HEK293 (cell line): ENCODE measurements at regions not wholly inside any gene's neighbourhood (a gene's known extent, or its start where the extent isn't known, plus 50 kb on each side); places are given as distances from the start of the nearest gene placed in this dataset.

Experiments
- CTCF ChIA-PET: fragments of 350-600 bp; formaldehyde crosslinking; extraction: SDS; loops from one replicate; lab custom pipeline; 2021; ENCODE audit warnings: antibody characterized with exemption; lab: Yijun Ruan, JAX
- POLR2A ChIA-PET: fragments of 300-600 bp; formaldehyde crosslinking; extraction: SDS; loops from one replicate; lab custom pipeline; 2020; ENCODE audit warnings: antibody characterized with exemption, inconsistent platforms; lab: Yijun Ruan, JAX
- H3K27ac ChIP-seq: fragments of 200-500 bp; sonication (Bioruptor generic); 2 replicates; pipeline ENCODE4 v1.5.1; 2014; ENCODE audit warnings: low read depth, low read length, control low read depth, inconsistent platforms; ENCODE audit errors: extremely low read depth
- H3K36me3 ChIP-seq, 2 experiments: fragments of 200-500 bp in 1 of 2; sonication (Bioruptor generic) in 1 of 2; 1 replicate in 1 of 2; 2 replicates in 1 of 2; pipeline ENCODE4 v1.5.1; 2014 to 2017; ENCODE audit warnings: inconsistent platforms in 2 of 2, low read length in 2 of 2; ENCODE audit not compliant: control insufficient read depth in 2 of 2, insufficient read depth in 1 of 2
- H3K4me1 ChIP-seq: fragments of 200-500 bp; sonication (Bioruptor generic); 2 replicates; pipeline ENCODE4 v1.5.1; 2014; ENCODE audit warnings: mild to moderate bottlenecking, low read length, inconsistent platforms; ENCODE audit not compliant: control insufficient read depth, insufficient read depth
- H3K4me3 ChIP-seq: 2 replicates; pipeline ENCODE4 v1.5.1; 2011; ENCODE audit warnings: low read depth, mild to moderate bottlenecking, control low read depth, low read length, moderate library complexity
- H3K9me3 ChIP-seq: fragments of 200-500 bp; sonication (Bioruptor generic); 2 replicates; pipeline ENCODE4 v1.5.1; 2014; ENCODE audit warnings: low read depth, low read length, inconsistent platforms; ENCODE audit not compliant: control insufficient read depth, insufficient read depth
- EGR2 ChIP-seq: fragments of 450-650 bp; formaldehyde crosslinking; IDR thresholded peaks from 2 replicates; pipeline ENCODE4 v1.5.1; 2016; ENCODE audit warnings: low read depth, missing biosample characterization, missing genetic modification characterization
- FEZF1 ChIP-seq: fragments of 450-650 bp; formaldehyde crosslinking; IDR thresholded peaks from 2 replicates; pipeline ENCODE4 v1.5.1; 2016; ENCODE audit warnings: missing biosample characterization, missing genetic modification characterization
- HOXA7 ChIP-seq: sonication (generic); formaldehyde crosslinking; IDR thresholded peaks from 2 replicates; pipeline ENCODE4 v1.8.1; 2022; ENCODE audit warnings: missing genetic modification reagents, borderline replicate concordance
- KLF10 ChIP-seq: fragments of 450-650 bp; IDR thresholded peaks from 2 replicates; pipeline ENCODE4 v1.5.1; 2018; ENCODE audit warnings: missing biosample characterization, mild to moderate bottlenecking, missing genetic modification characterization
- OVOL3 ChIP-seq: fragments of 450-650 bp; formaldehyde crosslinking; IDR thresholded peaks from 2 replicates; pipeline ENCODE4 v1.5.1; 2016; ENCODE audit warnings: missing biosample characterization, missing genetic modification characterization
- PATZ1 ChIP-seq: fragments of 450-650 bp; formaldehyde crosslinking; IDR thresholded peaks from 2 replicates; pipeline ENCODE4 v1.5.1; 2016; ENCODE audit warnings: missing biosample characterization, missing genetic modification characterization
- YY1 ChIP-seq: fragments of 450-650 bp; formaldehyde crosslinking; IDR thresholded peaks from 2 replicates; pipeline ENCODE4 v1.5.1; 2018; ENCODE audit warnings: missing biosample characterization, missing genetic modification characterization
- ZFP41 ChIP-seq: fragments of 450-650 bp; formaldehyde crosslinking; IDR thresholded peaks from 2 replicates; pipeline ENCODE4 v1.5.1; 2016; ENCODE audit warnings: missing biosample characterization, missing genetic modification characterization, borderline replicate concordance
- ZNF174 ChIP-seq: fragments of 450-650 bp; formaldehyde crosslinking; IDR thresholded peaks from 2 replicates; pipeline ENCODE4 v1.5.0; 2017; ENCODE audit warnings: missing biosample characterization, mild to moderate bottlenecking, missing genetic modification characterization
- ZNF2 ChIP-seq: fragments of 450-650 bp; formaldehyde crosslinking; IDR thresholded peaks from 2 replicates; pipeline ENCODE4 v1.5.1; 2016; ENCODE audit warnings: missing biosample characterization, missing genetic modification characterization
- ZNF24 ChIP-seq: fragments of 450-650 bp; formaldehyde crosslinking; IDR thresholded peaks from 2 replicates; pipeline ENCODE4 v1.5.1; 2016; ENCODE audit warnings: missing biosample characterization, missing genetic modification characterization
- ZNF423 ChIP-seq: fragments of 450-650 bp; formaldehyde crosslinking; IDR thresholded peaks from 2 replicates; pipeline ENCODE4 v1.5.1; 2016; ENCODE audit warnings: missing biosample characterization, missing genetic modification characterization
- ZNF433 ChIP-seq: fragments of 450-650 bp; formaldehyde crosslinking; IDR thresholded peaks from 2 replicates; pipeline ENCODE4 v1.5.1; 2016; ENCODE audit warnings: missing biosample characterization, missing genetic modification characterization, low read depth
- ZNF449 ChIP-seq: fragments of 450-650 bp; formaldehyde crosslinking; IDR thresholded peaks from 2 replicates; pipeline ENCODE4 v1.5.1; 2017; ENCODE audit warnings: missing biosample characterization, mild to moderate bottlenecking, missing genetic modification characterization, moderate library complexity
- ZNF514 ChIP-seq: fragments of 450-650 bp; formaldehyde crosslinking; IDR thresholded peaks from 2 replicates; pipeline ENCODE4 v1.5.1; 2016; ENCODE audit warnings: missing biosample characterization, missing genetic modification characterization
- ZNF548 ChIP-seq: fragments of 450-650 bp; formaldehyde crosslinking; IDR thresholded peaks from 2 replicates; pipeline ENCODE4 v1.5.1; 2016; ENCODE audit warnings: missing biosample characterization, missing genetic modification characterization
- ZNF558 ChIP-seq: fragments of 450-650 bp; formaldehyde crosslinking; IDR thresholded peaks from 2 replicates; pipeline ENCODE4 v1.5.1; 2016; ENCODE audit warnings: missing biosample characterization, missing genetic modification characterization
- ZNF561 ChIP-seq: fragments of 450-650 bp; IDR thresholded peaks from 2 replicates; pipeline ENCODE4 v1.5.1; 2018; ENCODE audit warnings: missing biosample characterization, missing genetic modification characterization, borderline replicate concordance
- ZNF585B ChIP-seq: fragments of 450-650 bp; formaldehyde crosslinking; IDR thresholded peaks from 2 replicates; pipeline ENCODE4 v1.5.1; 2016; ENCODE audit warnings: missing biosample characterization, missing genetic modification characterization
- ZNF623 ChIP-seq: fragments of 450-650 bp; formaldehyde crosslinking; IDR thresholded peaks from 2 replicates; pipeline ENCODE4 v1.5.1; 2016; ENCODE audit warnings: missing biosample characterization, missing genetic modification characterization
- ZNF660 ChIP-seq: fragments of 450-650 bp; IDR thresholded peaks from 2 replicates; pipeline ENCODE4 v1.5.1; 2018; ENCODE audit warnings: missing biosample characterization, mild to moderate bottlenecking, missing genetic modification characterization
- ZNF704 ChIP-seq: fragments of 450-650 bp; formaldehyde crosslinking; IDR thresholded peaks from 2 replicates; pipeline ENCODE4 v1.5.1; 2016; ENCODE audit warnings: missing biosample characterization, missing genetic modification characterization
- ZSCAN23 ChIP-seq: fragments of 450-650 bp; formaldehyde crosslinking; IDR thresholded peaks from 2 replicates; pipeline ENCODE4 v1.5.1; 2016; ENCODE audit warnings: missing biosample characterization, missing genetic modification characterization
- TF ChIP-seq, protein P1 (sequence below): fragments of 450-650 bp; formaldehyde crosslinking; IDR thresholded peaks from 2 replicates; pipeline ENCODE4 v1.5.1; 2016; ENCODE audit warnings: missing biosample characterization, missing genetic modification characterization
- TF ChIP-seq, protein P2 (sequence below): fragments of 450-650 bp; formaldehyde crosslinking; IDR thresholded peaks from 2 replicates; pipeline ENCODE4 v1.5.1; 2016; ENCODE audit warnings: missing biosample characterization, missing genetic modification characterization, low read depth
- TF ChIP-seq, protein P3 (sequence below): fragments of 450-650 bp; formaldehyde crosslinking; conservative IDR thresholded peaks from 2 replicates; pipeline ENCODE4 v1.5.1; 2016; ENCODE audit warnings: low read depth, missing biosample characterization, missing genetic modification characterization

- no peak overlapping the region for H3K4me3 ChIP-seq
- no peaks in the 10 kb centered on the region for H3K9me3 ChIP-seq
- POLR2A ChIA-PET = no interaction called here
- CTCF ChIA-PET = interaction anchor here (0.6 kb wide), 1 partner anchor 296 kb away, joined by 3 read pairs; no protein-coding TSS in a partner anchor
- H3K4me1 ChIP-seq = no peaks in the 10 kb centered on the region
- H3K27ac ChIP-seq = no peak overlapping the region
- no peak for TF ChIP-seq ZFP41 (tag by site-specific recombination)
- TF ChIP-seq ZNF623 (tag by site-specific recombination) = no peak
- TF ChIP-seq, protein P1, sequence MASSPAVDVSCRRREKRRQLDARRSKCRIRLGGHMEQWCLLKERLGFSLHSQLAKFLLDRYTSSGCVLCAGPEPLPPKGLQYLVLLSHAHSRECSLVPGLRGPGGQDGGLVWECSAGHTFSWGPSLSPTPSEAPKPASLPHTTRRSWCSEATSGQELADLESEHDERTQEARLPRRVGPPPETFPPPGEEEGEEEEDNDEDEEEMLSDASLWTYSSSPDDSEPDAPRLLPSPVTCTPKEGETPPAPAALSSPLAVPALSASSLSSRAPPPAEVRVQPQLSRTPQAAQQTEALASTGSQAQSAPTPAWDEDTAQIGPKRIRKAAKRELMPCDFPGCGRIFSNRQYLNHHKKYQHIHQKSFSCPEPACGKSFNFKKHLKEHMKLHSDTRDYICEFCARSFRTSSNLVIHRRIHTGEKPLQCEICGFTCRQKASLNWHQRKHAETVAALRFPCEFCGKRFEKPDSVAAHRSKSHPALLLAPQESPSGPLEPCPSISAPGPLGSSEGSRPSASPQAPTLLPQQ (tag by site-specific recombination) = no peak
- no peak for TF ChIP-seq FEZF1 (tag by site-specific recombination)
- TF ChIP-seq ZNF548 = no peak
- TF ChIP-seq ZNF2 (tag by site-specific recombination) = no peak
- no peak for TF ChIP-seq ZNF585B (tag by site-specific recombination)
- no peak for TF ChIP-seq ZNF423 (tag by site-specific recombination)
- no peak for TF ChIP-seq ZSCAN23 (tag by site-specific recombination)
- TF ChIP-seq ZNF433 (tag by site-specific recombination) = no peak
- TF ChIP-seq, protein P2, sequence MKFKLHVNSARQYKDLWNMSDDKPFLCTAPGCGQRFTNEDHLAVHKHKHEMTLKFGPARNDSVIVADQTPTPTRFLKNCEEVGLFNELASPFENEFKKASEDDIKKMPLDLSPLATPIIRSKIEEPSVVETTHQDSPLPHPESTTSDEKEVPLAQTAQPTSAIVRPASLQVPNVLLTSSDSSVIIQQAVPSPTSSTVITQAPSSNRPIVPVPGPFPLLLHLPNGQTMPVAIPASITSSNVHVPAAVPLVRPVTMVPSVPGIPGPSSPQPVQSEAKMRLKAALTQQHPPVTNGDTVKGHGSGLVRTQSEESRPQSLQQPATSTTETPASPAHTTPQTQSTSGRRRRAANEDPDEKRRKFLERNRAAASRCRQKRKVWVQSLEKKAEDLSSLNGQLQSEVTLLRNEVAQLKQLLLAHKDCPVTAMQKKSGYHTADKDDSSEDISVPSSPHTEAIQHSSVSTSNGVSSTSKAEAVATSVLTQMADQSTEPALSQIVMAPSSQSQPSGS (tag by site-specific recombination) = no peak
- TF ChIP-seq ZNF660 (tag by site-specific recombination) = no peak
- TF ChIP-seq, protein P3, sequence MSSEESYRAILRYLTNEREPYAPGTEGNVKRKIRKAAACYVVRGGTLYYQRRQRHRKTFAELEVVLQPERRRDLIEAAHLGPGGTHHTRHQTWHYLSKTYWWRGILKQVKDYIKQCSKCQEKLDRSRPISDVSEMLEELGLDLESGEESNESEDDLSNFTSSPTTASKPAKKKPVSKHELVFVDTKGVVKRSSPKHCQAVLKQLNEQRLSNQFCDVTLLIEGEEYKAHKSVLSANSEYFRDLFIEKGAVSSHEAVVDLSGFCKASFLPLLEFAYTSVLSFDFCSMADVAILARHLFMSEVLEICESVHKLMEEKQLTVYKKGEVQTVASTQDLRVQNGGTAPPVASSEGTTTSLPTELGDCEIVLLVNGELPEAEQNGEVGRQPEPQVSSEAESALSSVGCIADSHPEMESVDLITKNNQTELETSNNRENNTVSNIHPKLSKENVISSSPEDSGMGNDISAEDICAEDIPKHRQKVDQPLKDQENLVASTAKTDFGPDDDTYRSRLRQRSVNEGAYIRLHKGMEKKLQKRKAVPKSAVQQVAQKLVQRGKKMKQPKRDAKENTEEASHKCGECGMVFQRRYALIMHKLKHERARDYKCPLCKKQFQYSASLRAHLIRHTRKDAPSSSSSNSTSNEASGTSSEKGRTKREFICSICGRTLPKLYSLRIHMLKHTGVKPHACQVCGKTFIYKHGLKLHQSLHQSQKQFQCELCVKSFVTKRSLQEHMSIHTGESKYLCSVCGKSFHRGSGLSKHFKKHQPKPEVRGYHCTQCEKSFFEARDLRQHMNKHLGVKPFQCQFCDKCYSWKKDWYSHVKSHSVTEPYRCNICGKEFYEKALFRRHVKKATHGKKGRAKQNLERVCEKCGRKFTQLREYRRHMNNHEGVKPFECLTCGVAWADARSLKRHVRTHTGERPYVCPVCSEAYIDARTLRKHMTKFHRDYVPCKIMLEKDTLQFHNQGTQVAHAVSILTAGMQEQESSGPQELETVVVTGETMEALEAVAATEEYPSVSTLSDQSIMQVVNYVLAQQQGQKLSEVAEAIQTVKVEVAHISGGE (tag by site-specific recombination) = no peak
- TF ChIP-seq ZNF704 (tag by site-specific recombination) = no peak
- no peak for TF ChIP-seq ZNF561 (tag by site-specific recombination)
- no peaks in the 10 kb centered on the region for H3K36me3 ChIP-seq
These were observed 64.4 kb upstream of the FSIP2 start for GRCh38 chr2:185674232-185674631.

DNA sequence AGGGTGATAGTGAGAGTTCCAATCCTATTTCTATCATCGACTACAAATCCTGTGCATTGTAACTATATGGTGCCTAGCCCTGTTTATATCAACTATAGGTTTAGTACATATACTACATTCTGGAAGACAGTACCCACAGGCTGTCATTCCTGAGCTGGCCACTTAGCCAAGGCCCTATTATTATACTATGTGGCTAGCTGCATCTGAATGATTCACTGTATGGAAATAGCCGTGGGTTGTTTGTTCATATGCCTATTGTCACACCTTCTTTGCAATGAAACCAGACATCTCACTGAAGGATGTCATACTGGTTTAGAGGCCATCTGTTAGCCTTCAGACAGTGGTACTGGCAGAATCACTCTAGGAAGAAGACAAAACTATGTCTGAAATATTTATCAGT, 62.3 kb upstream of the FSIP2 start:
- Histone ChIP-seq H3K9me3 (no peaks in the 10 kb centered on the region), H3K4me1 (no peaks in the 10 kb centered on the region), H3K36me3 (no peaks in the 10 kb centered on the region), H3K4me3 (no peak overlapping the region), H3K27ac (no peak overlapping the region)
- CTCF ChIA-PET = interaction anchor here (0.9 to 1.0 kb wide), 3 partner anchors 41 to 69 kb away, joined by 3 to 4 read pairs (median 3); partner anchors contain the start of gene FSIP2
- TF ChIP-seq YY1 (no peak), EGR2 (tag by site-specific recombination) (no peak), PATZ1 (tag by site-specific recombination) (no peak), OVOL3 (tag by site-specific recombination) (no peak), ZNF449 (tag by site-specific recombination) (no peak), HOXA7 (CRISPR knock-in tag) (no peak), ZNF514 (tag by site-specific recombination) (no peak), ZNF558 (tag by site-specific recombination) (no peak), ZNF174 (tag by site-specific recombination) (no peak), ZNF24 (tag by site-specific recombination) (no peak), ZNF585B (tag by site-specific recombination) (no peak), KLF10 (tag by site-specific recombination) (no peak)
- POLR2A ChIA-PET = no interaction called here
